ENCODE measurements at regions not wholly inside any gene's neighbourhood (a gene's known extent, or its start where the extent isn't known, plus 50 kb on each side); places are given as distances from the start of the nearest gene placed in this dataset.
A peak's percentile ranks its signal among the peaks of the same experiment; 100 is the strongest.

DNA sequence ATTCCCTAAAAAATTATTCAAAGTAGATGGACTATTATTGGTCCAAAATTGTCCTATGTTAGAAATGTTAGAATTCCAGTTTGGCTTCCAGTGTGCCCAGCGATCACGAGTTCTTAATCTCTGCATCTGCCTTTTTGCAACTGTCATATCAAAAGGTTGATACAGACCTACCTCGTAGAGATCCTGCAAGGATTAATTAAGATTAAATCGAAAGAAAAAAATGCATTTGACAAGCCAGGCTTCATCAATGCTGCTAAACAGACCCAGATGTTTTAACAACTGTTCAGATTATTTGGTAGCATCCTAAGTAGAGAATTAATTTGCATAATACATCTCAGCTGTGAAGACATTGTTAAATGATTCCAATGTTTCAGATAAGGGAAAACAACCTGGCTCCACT lies 336.5 kb downstream of the CRPPA start:
- peak in 1 of 2 experiments; percentile 57 for DNase-seq

DNA sequence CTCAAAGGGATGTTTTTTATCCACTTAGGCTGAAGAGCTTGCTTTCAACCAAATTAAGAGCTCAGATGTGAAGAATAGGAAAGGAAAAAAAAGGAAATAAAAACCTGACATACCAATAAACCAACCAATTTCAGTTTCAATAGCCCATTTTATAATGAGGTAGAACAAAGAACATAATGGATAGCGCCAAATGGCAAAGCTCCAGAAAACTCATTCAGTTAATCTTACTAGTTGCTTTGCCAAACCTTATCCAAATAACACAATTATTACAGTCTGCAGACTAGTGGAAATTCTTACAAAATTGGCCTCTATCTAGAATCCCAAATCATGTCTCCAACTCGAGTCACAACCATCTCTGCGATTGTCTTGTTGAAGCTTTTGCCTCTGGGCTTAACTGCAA lies 337.0 kb downstream of the CRPPA start:
- DNase-seq, result no peak

DNA sequence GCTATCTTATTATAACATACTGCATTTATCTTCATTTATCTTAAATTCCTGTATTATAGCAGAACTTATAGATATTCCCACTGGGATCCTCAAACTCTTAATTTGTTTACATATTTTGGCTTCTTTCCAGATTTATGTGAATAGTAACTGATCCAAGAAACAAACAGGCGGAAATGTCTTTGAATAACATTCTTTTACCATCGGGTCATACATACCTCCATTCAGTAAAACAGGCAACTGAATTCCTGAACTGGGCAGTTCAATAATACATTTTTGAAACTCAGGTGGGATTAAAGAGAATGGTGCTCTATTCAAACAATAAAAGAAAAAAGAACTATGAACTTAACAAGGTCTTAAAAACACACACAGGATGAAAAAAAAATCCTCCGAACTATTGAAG lies 337.4 kb downstream of the CRPPA start:
- DNase-seq, result no peak

DNA sequence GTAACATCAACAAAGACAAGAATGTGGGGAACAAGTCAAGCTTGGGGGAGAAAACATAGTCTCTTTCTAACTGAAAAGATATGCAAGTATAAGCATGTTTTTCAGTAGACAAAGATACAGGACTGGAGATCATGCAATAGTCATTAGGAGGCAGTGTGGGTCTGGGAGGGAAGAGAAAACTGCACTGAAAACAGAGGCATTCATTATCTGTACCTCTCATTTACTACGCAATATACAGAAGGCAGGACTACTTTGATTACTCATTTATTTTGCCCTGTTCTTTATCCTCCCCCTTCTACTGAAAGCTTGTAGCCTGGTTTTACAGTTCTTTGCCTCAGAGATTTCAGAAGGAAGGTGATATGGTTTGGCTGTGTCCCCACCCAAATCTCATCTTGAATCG lies 341.2 kb downstream of the CRPPA start:
- DNase-seq, result no peak

DNA sequence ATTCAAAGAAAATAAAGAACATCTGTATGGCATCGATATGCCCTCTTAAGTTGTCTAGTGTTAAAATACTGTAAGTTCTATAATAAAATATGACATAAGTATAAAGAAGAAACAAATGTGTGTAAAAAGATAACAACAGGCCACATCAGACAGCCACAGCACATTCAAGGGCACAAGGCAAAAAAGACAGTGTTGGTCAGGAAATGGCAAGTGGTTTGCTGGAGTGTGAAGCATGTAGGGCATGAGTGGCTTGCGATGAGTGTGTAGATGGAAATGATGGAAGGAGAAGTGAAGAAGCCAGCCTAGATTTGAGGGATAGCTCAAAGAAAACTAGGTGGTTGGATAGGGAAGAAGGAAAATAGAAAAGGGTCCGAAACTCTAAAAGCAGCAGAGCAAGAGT lies 341.6 kb downstream of the CRPPA start:
- no peak for DNase-seq

DNA sequence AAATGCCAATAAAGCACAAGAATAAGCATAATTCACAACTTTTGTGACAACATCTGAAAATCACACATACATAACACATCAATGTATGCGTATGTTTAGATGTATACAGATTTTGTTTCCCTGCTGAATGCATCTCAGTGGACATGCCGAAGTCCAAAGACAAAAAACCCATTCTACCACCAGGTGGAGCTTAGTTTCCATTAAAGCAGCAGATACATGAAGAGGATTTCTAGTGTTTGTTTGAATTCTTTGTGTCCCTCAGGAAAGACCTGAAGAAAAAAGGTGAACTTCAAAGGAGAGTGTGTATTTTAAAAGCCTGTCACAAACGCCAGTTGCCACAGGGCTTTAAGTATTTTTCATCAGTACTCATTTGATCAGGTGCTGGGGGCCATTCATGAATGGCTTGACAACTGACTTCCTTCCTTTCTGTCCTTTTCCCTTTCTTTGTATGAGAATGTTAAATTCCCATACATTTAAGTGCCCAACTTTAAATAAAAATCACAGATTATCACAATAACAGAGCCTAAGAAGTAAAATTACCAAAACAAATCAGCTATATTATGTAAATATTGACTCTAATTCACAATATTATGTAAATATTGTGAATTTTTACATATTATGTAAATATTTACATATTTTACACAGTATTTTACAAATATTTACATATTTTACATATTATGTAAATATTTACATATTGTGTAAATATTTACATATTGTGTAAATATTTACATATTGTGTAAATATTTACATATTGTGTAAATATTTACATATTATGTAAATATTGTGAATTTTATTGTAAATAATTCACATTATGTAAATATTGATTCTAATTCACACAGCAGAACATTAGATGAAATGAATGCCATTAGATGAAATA lies 343.0 kb downstream of the CRPPA start:
- peak; percentile 21 to 72 for DNase-seq

DNA sequence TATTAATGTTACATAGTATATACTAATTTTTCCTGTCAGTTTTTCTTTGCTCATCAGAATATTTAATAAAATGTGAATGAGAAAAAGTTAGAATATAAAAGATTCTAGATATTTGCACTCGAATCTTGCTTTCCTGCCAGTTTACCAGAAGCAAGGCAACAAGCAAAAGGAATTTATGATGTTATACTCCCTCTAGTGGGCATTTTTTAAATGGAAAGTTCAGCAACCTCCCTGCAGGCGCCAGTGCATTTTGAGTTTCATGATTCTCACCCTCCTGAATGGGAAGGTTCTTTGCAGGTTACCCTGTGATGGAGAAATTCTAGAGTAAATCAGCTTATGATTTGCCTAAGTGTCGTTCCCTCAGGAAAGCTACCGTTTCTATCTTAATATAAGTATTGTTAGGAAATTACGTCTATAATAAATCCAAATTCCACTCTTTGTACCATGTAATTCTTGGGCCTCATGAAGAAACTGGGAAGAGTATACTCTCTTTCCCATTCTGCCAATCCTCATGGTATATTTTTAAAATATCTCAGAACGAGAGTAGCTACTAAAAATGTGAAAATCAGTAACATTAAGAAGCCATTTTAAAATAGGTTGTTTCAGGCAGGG lies 350.0 kb downstream of the CRPPA start:
- peak; percentile 33 to 70 for DNase-seq

DNA sequence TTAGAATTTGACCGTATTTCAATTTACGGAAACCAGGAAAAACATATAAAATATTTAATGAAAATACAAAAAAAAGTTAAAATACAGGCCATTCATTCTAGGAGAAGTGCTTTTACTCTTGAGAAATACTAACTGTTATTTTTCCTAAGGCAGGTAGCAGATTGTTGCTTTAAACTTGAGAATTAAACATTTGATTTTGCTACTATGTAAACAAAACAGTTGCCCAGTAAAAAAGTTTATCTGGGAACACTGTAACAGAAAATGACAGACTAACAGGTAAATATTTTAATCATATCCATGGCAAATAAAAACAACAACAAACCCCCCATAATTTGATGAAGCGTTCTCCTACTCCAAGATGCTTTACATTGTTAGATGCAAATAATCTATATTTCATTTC lies 350.5 kb downstream of the CRPPA start:
- no peak for DNase-seq

DNA sequence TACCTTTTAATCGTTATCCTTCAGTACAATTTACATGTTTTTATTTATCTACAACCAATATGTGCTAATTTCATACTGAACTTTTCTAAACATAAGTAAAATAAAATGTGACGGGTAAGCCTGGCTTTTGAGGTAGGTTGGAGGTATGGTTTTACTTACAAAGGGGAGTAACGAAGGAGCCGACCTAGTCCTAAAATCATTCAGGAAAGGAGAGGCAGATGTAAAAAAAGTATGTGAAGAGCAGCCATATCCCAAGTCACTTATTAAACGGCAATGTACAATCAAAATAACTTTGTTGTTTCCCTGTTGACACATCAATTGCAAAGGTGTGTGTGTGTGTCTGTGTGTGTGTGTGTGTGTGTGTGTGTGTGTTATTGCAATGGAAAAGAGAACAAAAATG lies 351.3 kb downstream of the CRPPA start:
- DNase-seq, result no peak

DNA sequence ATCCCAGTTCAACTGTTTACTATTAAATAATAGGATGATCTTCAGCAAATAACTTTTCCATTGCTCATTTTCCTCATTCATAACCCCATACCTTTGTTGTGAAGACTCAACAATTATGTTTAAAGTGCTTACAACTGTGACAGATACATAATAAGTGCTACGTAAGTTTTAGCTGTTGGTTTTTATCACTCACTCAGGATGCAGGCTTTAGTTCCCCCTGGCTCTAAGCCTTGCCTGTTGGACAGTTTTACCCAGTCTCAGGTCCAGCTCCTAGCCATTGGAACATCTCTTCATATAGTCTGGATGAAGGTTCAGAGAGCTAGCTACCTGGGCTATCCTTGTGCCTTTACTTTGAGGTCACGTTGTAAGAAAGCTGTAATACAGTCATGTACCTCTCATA lies 353.2 kb downstream of the CRPPA start:
- DNase-seq, result no peak

DNA sequence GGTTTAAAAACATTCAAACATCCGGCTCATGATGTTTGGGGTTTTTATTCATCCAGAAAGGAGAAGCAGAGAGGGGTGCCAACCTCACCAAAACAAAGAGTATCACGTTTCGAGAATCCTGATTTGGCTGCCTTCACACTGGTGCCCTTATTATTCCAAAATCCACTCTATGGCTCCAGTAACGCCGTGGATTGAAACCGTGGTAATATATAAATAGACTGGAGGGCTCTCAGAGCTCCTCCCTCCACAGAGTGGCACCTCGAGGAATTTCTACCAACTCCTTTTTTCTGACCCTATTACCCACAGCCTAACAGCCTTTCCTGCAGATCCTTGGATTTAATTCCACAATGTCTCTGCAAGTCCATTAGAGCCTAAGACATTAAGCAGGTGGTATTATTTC lies 353.6 kb downstream of the CRPPA start:
- peak; percentile 42 to 68 for DNase-seq

DNA sequence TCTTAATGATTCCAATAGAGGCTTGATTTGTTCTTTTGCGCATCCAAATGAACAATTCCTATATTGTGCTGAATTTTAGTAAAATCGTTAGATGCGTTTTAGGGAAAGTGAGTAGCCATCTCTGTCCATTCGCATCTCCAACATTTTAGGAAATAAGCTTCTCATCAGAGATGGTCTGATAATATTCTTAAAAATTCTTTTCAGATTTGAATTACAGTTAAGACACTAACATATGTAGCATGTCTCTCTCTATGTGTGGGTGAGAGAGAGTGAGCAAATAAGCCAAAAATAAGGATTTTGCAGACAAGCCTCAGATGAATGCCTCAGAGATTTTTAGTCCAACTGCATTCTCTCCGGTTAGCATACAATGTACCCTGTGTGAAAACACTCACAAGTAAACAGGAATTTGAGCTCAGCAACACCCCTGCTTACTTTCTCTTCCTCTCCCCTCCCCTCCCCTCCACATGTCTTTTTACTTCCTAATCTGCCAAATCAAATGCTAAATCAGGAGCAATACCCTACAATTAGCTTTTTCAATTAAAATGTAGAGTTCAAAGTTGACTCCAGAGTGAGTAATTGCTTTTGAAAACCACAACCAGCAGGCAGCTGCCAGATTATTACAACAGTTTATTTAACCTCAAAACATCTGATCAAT lies 354.4 kb downstream of the CRPPA start:
- DNase-seq, result peak in 1 of 2 experiments; percentile 33

DNA sequence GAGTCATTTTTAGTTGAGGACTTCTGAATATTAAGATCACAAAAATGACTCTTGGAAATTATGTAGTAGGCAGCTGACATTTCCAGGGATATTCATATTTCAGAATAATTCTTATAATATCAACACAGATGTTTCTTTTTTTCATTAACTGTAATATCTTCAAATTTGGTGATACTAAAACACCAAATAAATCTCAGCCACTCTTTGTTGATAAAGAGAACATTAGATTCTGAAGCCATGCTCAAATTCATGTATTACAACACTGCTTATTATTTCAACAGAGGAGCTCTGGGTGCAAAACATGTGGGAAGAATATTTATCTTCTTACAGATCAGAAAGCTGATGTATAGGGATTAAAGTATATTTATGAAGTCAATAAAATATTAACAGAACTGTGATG lies 355.4 kb downstream of the CRPPA start:
- DNase-seq, result no peak

DNA sequence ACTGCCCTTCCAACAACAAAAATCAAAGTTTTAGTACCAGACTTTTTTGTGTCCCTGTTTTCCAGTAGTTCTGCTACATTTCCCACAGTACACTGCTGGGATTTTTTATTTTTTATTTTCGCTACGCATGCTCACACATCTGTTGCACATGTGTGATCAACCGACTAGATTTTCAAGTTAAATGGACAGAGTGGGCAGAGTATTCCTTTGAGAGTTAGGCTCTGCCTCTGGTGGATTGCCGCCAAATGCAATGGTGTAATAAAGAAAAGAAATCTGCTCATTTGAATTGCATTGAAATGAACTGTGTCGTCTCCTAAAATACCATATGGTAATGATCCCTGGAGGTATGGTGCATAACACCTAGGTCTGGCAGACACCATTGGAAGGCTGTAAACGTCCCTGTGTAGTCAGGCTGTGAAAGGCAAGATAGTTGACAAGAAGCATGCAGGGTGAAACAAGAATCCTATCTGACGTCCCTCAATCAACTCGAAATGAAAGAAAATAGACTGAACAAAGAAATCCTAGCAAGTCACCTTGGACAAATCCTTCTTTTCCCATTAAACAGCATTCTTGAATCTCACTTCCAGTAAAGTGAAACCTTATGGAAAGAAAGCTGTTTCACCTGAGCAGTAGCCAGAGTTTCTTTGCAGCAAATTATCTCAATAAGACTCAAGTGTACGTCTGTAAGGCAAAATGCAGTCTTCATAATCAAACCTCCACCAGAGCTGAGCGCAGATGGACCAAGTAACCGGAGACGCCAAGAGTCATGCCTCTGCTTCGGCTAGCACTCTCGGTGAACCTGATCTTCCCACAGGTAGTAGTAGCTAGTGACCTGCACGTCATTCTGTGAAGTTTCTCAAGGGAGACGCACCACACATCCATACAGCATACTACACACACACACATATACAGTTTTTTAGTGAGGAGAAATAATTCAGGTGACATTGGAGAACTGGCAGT lies 357.3 kb downstream of the CRPPA start:
- DNase-seq, result peak; percentile 25 to 77

DNA sequence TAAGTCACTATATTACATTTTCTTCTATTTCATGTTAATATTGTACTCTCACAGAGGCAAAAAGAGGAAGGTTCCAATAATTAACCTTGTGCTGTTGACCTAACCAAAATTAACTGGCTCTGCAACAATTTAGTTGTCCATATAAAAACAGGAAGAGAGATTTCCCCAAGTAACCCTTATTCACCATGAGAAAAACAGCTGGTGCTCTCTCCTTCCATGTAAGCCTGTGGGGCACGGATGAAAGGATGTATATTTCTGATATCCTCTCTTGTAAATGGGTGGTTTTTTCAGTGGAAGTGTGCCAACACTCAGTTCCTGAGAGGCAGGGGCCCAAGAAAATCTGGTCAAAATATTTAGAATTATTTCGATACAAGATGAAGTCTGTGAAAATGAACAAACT lies 358.1 kb downstream of the CRPPA start:
- no peak for DNase-seq

DNA sequence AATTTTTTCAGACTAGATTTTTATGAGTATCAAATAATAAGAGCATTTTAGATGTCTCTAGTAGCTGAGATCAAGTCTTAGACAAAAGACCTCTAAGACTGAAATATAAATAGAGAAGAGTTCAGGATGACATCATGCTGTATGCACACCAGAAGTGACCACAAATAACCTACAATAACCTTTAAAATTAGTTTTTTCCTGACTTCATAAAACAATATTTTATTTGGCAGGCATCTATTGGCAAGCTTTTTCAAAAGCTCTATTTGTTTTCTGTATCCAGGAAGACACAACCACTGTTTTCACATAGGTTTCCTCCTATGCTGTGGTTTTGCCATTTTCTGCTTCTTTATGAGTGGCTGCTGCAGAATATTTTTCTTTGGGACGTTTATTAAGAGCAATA lies 359.1 kb downstream of the CRPPA start:
- no peak for DNase-seq

DNA sequence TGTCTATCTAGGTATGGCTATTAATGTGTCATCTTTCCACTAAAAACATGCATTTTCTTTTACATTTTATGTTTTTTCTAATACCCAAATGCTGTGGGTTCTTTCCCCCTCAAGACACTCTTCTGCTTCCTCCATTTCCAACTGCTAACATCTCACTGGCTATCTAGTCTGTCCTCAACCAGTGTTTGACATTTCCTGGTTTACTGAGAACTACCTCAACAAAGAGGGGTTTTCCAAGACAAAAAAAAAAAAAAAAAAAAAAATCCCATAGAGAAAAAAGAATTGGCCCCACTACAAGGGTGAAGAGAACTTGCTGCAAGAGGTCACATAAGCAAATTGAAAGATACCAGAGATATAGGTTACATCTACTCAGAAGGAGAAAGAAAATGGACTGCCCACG lies 359.7 kb downstream of the CRPPA start:
- no peak for DNase-seq

DNA sequence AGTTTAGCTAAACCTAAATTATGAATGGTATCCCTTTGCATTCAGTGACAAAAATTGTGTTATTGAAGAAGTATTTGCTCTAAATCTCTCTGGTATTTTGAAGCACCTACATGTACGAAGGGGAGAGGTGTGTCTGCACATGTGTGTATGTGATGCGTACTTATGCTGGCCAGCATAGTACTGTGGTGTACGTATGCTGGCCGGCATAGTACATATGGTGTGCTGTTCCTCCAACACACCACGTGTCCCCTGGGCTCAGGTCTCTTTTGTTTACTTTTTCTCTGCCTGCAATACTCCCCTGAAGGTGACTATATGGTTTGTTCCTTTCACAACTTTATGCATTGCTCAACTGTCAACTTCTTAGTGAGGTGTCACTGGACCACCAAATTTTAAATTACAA lies 360.3 kb downstream of the CRPPA start:
- DNase-seq, result no peak

DNA sequence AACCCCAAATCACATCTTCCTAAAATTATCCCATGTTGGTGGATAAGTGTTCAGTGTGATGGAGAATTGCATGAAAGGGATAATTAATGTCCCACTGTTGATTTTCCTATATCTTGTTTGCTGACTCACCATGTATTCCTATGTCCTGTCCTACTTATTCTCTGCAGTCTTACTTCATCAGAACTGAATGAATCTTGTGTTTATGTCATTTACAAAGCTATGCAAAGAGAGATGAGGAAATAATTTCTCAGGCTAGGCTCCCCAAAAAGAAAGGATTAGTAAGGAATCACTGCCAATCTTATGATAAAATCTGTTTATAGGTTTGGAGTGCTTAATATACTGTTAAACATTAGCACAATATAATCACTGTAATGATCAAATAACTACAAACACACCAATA lies 360.8 kb downstream of the CRPPA start:
- DNase-seq, result no peak

DNA sequence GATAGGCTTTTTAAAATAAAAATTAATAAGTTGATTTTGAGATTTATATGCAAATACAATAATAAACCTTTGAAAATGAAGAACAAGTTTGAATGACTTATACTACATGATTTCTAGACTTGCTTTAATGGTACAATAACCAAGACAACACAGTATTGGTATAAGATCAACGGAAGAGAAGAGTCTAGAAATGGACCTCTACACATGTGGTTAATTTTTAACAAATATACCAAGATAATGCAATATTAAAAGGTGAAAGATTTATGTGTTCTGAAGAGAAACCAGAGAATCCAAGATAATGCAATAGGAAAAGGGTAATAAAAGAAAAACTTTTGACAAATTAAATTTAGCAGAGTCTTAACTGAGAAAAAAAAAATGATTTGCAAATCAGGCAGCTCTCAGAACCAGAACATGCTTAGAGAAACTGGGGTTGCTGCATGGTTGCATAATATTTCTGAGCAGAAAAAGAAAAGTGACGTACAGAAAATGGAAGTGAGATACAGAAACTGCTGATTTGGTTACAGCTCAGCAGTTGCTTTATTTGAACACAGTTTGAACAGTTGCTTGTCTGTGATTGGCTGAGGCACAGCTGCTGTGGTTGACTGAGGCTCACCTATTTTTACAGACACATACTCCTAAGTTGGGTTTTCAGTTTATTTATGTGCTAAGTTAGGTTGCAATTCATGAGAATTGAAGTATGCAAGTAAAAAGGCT lies 365.9 kb downstream of the CRPPA start:
- DNase-seq, result no peak

DNA sequence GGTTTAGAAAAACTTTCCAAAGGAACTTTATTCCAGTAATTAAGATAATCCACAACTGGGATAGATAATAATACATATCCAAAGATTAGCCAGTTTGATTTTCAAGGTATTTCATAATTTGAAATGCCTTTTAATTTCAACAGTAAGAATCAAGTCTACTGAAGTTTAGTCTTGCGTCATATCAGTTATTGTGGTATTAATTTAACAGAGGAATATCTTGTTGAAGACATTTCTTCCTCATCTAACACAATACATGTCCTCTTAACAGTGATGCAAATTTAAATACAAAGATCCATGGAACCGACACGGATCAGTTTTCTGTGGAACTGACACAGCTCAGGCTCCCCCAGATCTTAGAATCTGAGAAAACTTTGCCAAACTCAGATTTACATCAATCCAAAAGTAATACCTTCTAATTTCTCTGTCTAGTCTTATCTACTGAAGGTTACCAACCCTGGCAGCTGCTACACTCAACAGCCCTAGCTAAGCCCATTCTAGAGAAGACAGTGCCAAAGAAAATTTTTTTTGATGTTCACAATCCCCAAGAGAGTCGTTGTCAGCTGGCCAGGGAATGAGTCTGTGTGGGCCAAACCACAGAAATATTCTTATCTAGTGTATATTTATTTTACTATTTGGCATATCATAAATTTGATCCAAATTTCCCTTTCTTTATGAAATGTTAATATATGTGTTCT lies 365.2 kb upstream of the MEOX2 start:
- no peak for DNase-seq

DNA sequence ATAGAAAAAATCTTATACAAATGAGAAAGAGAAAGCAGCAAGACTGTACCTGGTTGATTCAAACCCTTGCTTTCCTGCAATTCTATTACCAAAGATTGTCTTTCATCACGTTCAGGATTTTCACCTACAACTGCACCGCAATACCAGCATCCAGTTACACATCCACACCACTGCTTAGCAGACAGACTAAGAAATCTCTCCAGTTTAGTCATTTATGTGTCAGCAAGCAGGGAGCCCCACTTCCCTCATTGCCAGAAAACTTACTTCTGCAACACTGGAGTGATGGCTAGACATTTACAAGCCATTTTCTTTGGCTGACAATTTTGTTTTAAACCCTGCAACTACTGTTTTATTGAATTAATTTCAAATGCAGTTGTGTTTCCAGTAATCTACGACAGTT lies 359.6 kb upstream of the MEOX2 start:
- no peak for DNase-seq

Data from NCI-H524 (cell line).